C4-2B (cell line): ENCODE measurements at regions not wholly inside any gene's neighbourhood (a gene's known extent, or its start where the extent isn't known, plus 50 kb on each side); places are given as distances from the start of the nearest gene placed in this dataset.
"Not testable (repeated sequence)": the region's sequence is repeated elsewhere in the genome, so short reads cannot be mapped to it uniquely, and the experiment has no call there.

ENCODE experiments used
- H3K27ac ChIP-seq: fragments of 450-650 bp; 2 replicates; pipeline ENCODE4 v1.5.1; 2017
- ZFX ChIP-seq: fragments of 450-650 bp; IDR thresholded peaks from 2 replicates; pipeline ENCODE4 v1.6.1; 2017
- TF ChIP-seq, protein P1 (sequence below): fragments of 450-650 bp; conservative IDR thresholded peaks from 2 replicates; pipeline ENCODE4 v1.5.1; 2017; ENCODE audit warnings: mild to moderate bottlenecking

GRCh38 chr7:13802651-13803050 is 186.8 kb downstream of the ETV1 start:
- TF ChIP-seq, protein P1, sequence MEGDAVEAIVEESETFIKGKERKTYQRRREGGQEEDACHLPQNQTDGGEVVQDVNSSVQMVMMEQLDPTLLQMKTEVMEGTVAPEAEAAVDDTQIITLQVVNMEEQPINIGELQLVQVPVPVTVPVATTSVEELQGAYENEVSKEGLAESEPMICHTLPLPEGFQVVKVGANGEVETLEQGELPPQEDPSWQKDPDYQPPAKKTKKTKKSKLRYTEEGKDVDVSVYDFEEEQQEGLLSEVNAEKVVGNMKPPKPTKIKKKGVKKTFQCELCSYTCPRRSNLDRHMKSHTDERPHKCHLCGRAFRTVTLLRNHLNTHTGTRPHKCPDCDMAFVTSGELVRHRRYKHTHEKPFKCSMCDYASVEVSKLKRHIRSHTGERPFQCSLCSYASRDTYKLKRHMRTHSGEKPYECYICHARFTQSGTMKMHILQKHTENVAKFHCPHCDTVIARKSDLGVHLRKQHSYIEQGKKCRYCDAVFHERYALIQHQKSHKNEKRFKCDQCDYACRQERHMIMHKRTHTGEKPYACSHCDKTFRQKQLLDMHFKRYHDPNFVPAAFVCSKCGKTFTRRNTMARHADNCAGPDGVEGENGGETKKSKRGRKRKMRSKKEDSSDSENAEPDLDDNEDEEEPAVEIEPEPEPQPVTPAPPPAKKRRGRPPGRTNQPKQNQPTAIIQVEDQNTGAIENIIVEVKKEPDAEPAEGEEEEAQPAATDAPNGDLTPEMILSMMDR = no peak
- no peak for TF ChIP-seq ZFX
- no peak overlapping the region for H3K27ac ChIP-seq

DNA sequence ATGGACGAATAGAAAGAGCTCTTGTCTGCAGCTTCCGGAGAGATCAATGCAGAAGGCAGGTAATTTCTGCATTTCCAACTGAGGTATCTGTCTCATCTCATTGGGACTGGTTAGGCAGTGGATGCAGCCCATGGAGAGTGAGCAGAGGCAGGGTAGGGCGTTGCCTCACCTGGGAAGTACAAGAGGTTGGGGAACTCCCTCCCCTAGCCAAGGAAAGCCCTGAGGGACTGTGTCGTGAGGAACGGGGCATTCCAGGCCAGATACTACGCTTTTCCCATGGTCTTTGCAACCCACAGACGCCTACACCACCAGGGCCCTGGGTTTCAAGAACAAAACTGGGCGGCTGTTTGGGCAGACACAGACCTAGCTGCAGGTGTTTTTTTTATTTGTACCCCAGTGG is 186.3 kb downstream of the ETV1 start:
- no peak overlapping the region for H3K27ac ChIP-seq
- no peak for TF ChIP-seq ZFX
- TF ChIP-seq, protein P1 = no peak

GRCh38 chr7:13806089-13806867 is 183.2 kb downstream of the ETV1 start:
- not testable (repeated sequence) for H3K27ac ChIP-seq

DNA sequence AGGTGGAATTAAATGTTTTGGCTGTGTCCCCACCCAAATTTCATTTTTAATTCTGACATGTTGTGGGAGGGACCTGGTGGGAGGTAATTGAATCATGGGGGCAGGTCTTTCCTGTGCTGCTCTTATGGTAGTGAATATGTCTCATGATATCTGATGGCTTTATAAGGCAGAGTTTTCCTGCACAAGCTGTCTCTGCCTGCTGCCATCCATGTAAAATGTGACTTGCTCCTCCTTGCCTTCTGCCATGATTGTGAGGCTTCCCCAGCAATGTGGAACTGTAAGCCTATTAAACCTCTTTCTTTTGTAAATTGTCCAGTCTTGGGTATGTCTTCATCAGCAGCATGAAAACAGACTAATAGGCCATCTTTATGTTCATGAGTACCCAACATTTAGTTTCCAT is 172.2 kb downstream of the ETV1 start:
- H3K27ac ChIP-seq = not testable (repeated sequence)

DNA sequence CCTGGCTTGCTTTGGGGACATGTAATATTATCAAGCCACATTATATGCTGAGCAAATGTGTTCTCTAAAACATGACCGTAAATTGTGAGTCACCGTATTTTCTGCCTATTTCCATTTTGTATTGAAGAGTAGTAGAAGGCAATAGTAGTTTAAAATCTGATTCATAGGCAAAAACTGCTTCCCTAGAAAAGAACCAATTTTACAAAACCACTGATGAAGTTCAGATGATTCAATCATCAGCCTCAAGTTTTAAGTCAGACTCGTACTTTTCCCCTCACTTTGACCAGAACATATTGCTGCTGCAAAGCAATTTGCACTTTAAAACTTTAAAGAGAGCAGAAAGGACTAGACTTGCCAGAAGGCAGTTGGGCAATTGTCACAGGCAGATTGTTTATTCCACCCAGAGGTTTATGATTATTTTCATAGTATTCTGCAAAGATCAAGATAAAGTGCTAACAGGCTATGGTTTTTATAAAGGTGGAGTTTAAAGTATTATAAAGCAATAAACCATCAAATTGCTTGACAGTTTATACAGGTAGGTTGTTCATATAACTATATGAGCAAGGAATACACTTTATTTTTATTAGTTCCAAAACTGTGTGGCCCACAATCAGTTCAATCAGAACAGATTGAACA is 168.2 kb downstream of the ETV1 start:
- H3K27ac ChIP-seq = no peak overlapping the region
- TF ChIP-seq ZFX = no peak
- TF ChIP-seq, protein P1 = no peak

DNA sequence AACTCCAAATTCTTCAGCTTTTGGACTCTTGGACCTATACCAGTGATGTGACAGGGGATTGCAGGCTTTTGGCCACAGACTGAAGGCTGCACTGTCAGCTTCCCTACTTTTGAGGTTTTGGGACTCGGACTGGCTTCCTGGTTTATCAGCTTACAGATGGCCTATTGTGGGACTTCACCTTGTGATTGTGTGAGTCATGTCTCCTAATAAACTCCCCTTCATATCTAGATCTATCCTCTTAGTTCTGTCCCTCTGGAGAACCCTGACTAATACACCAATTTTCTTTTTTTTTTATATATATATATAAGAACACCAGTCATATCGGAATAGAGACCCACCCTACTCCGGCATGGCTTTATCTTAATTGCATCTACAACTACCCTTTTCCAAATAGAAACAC is 166.8 kb downstream of the ETV1 start:
- no peak for TF ChIP-seq ZFX
- TF ChIP-seq, protein P1 = no peak
- no peak overlapping the region for H3K27ac ChIP-seq

DNA sequence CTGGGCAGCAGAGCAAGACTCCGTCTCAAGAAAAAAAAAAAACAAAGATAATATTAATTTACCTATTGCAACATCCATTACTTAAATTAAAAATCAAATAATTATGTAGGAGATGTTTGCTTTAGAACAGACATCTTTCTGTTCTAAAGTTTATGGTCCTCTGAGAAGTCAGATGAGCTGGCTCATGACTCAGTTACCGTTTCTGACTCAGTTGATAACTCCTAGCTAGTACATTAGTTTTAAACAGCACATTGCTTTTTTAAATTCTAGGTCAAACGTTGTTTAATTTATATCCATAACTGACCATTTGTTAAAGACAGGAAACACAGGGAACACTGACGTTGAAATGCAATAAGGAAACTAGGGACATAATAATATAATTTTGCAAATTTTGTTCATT is 162.7 kb downstream of the ETV1 start:
- no peak for TF ChIP-seq ZFX
- TF ChIP-seq, protein P1 = no peak
- H3K27ac ChIP-seq = no peak overlapping the region

DNA sequence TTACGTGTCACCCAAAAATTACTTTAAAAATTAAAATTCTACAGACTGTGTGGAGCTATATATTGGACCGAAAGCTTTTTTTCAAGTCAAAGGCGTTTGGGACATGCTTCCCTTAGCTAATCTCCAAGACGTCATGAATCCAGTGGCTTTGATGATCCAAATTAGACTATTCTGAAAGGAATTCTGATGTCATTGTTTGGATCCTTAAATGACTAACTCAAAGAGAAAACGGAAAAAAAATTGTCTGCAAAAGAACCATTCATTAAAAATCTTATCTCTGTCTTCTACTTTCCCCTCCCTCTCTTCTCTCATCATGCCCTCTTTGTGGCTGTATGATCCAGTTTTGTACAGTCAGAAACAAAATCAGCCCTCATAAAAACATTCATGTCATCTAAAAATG is 161.8 kb downstream of the ETV1 start:
- no peak overlapping the region for H3K27ac ChIP-seq
- TF ChIP-seq, protein P1 = no peak
- no peak for TF ChIP-seq ZFX
